HG03139 (cell line): ENCODE measurements at regions not wholly inside any gene's neighbourhood (a gene's known extent, or its start where the extent isn't known, plus 50 kb on each side); places are given as distances from the start of the nearest gene placed in this dataset.

Source experiments
- ATAC-seq: cut with Tn5 transposase; IDR thresholded peaks from one replicate; pipeline ENCODE4 v1.9.1; 2021; ENCODE audit not compliant: unreplicated experiment

GRCh38 chr12:103178366-103179080 lies 221.0 kb downstream of the ASCL1 start:
- ATAC-seq = no peak

- ATAC-seq = peak; percentile 91
Observed at GRCh38 chr12:103181366-103182152, 224.1 kb downstream of the ASCL1 start.

GRCh38 chr12:103182299-103182698 lies 224.8 kb downstream of the ASCL1 start:
- no peak for ATAC-seq

GRCh38 chr12:103196467-103196866 lies 239.0 kb downstream of the ASCL1 start:
- no peak for ATAC-seq

- no peak for ATAC-seq
Observed at GRCh38 chr12:103197725-103198388, 240.4 kb downstream of the ASCL1 start.

GRCh38 chr12:103198499-103198898 lies 241.0 kb downstream of the ASCL1 start:
- no peak for ATAC-seq

GRCh38 chr12:103205906-103206305 lies 248.4 kb downstream of the ASCL1 start:
- no peak for ATAC-seq

GRCh38 chr12:103207936-103208335 lies 250.5 kb downstream of the ASCL1 start:
- ATAC-seq = no peak

GRCh38 chr12:103241184-103241583 lies 254.6 kb downstream of the C12orf42 start:
- ATAC-seq = no peak

GRCh38 chr12:103244596-103244995 lies 251.2 kb downstream of the C12orf42 start:
- no peak for ATAC-seq

- no peak for ATAC-seq
Observed at GRCh38 chr12:103247531-103247930, 248.2 kb downstream of the C12orf42 start.

GRCh38 chr12:103249607-103250006 lies 246.2 kb downstream of the C12orf42 start:
- no peak for ATAC-seq

- no peak for ATAC-seq
Observed at GRCh38 chr12:103250487-103250886, 245.3 kb downstream of the C12orf42 start.
